ENCODE measurements at regions not wholly inside any gene's neighbourhood (a gene's known extent, or its start where the extent isn't known, plus 50 kb on each side); places are given as distances from the start of the nearest gene placed in this dataset.

- TF ChIP-seq CTCF (IDR thresholded peaks at IDR 0.05; ENCODE audit: low read length) (peak; percentile 31), EZH2 (optimal IDR thresholded peaks at IDR 0.05; ENCODE audit: low read depth, low read length) (no peak), EZH2phosphoT487 (IDR thresholded peaks at IDR 0.05; ENCODE audit: low read length) (no peak)
These were observed 131.9 kb upstream of the PCGF5 start for GRCh38 chr10:91088300-91089140.
